HepG2 (cell line): ENCODE measurements at regions not wholly inside any gene's neighbourhood (a gene's known extent, or its start where the extent isn't known, plus 50 kb on each side); places are given as distances from the start of the nearest gene placed in this dataset.

Experiments used
- CENPT ChIP-seq: sonication (generic); formaldehyde crosslinking; IDR thresholded peaks from 2 replicates; pipeline ENCODE4 v1.8.0; 2022; ENCODE audit warnings: low read depth, mild to moderate bottlenecking, moderate library complexity, missing genetic modification reagents
- HOXD1 ChIP-seq: sonication (generic); formaldehyde crosslinking; IDR thresholded peaks from 2 replicates; pipeline ENCODE4 v1.5.0; 2020; ENCODE audit warnings: missing genetic modification reagents
- MTF1 ChIP-seq: sonication (generic); formaldehyde crosslinking; IDR thresholded peaks from 2 replicates; pipeline ENCODE4 v1.5.0; 2020; ENCODE audit warnings: missing genetic modification reagents
- PAF1 ChIP-seq: IDR thresholded peaks from 2 replicates; pipeline ENCODE4 v1.6.1; 2016; ENCODE audit warnings: missing genetic modification reagents, missing compliant biosample characterization
- SIX4 ChIP-seq: sonication (generic); formaldehyde crosslinking; IDR thresholded peaks from 2 replicates; pipeline ENCODE4 v1.4.0; 2020; ENCODE audit warnings: missing genetic modification reagents
- TOE1 ChIP-seq: sonication (generic); formaldehyde crosslinking; IDR thresholded peaks from 2 replicates; pipeline ENCODE4 v1.4.0; 2020; ENCODE audit warnings: mild to moderate bottlenecking, missing genetic modification reagents
- XBP1 ChIP-seq: sonication (generic); formaldehyde crosslinking; IDR thresholded peaks from 2 replicates; pipeline ENCODE4 v1.5.0; 2020; ENCODE audit warnings: missing genetic modification reagents
- ZNF318 ChIP-seq: sonication (generic); formaldehyde crosslinking; IDR thresholded peaks from 2 replicates; pipeline ENCODE4 v1.4.0; 2020; ENCODE audit warnings: mild to moderate bottlenecking, missing genetic modification reagents
- ZNF788 ChIP-seq: sonication (generic); formaldehyde crosslinking; IDR thresholded peaks from 2 replicates; pipeline ENCODE4 v1.5.0; 2020; ENCODE audit warnings: mild to moderate bottlenecking, missing genetic modification reagents, borderline replicate concordance

GRCh38 chr3:106942051-106942450, 435.2 kb upstream of the CCDC54 start (continued):
- TF ChIP-seq ZNF318 (no peak), TOE1 (no peak), ZNF788 (CRISPR knock-in tag) (no peak), CENPT (CRISPR knock-in tag) (no peak), HOXD1 (CRISPR knock-in tag) (no peak), PAF1 (CRISPR knock-in tag) (no peak), XBP1 (CRISPR knock-in tag) (no peak), SIX4 (CRISPR knock-in tag) (no peak), MTF1 (CRISPR knock-in tag) (no peak)
